HCT116 (cell line): ENCODE measurements at regions not wholly inside any gene's neighbourhood (a gene's known extent, or its start where the extent isn't known, plus 50 kb on each side); places are given as distances from the start of the nearest gene placed in this dataset.

Experiments
- ATAC-seq: fragments of 200-7000 bp; cut with Tn5 transposase; 2 replicates; pipeline ENCODE4 v1.9.1; 2020; ENCODE audit warnings: mild to moderate bottlenecking, moderate library complexity
- BruUV-seq: library from RNA; stranded (reverse); fragments of 400-500 nt; replicated peaks from 2 replicates; lab custom pipeline; 2021; lab: Mats Ljungman, UMichigan
- CTCF ChIA-PET: fragments of 300-600 bp; sonication (Branson Sonifier 250); formaldehyde crosslinking; loops from one replicate; lab custom pipeline; 2021; ENCODE audit warnings: antibody characterized with exemption; lab: Charles Lee
- POLR2A ChIA-PET: fragments of 300-600, 350-600 bp; sonication (Branson Sonifier 250); formaldehyde crosslinking; loops from one replicate; lab custom pipeline; 2021; ENCODE audit warnings: antibody characterized with exemption; lab: Charles Lee
- RAD21 ChIA-PET, 2 experiments: fragments of 300-600 bp; sonication (Branson Sonifier 250); formaldehyde crosslinking; loops; one replicate each; lab custom pipeline; 2023; ENCODE audit warnings: low total read pairs in 2 of 2; ENCODE audit not compliant: uncharacterized antibody in 2 of 2, unreplicated experiment in 2 of 2, low non-redundant PET in 1 of 2; lab: Charles Lee
- DNase-seq: peaks from one replicate; pipeline ENCODE4 v3.0.0-alpha.2; 2010; ENCODE audit warnings: low read depth, low spot score
- H2AFZ ChIP-seq: fragments of 200-600 bp; shearing (Covaris generic), sonication (generic); 2 replicates; pipeline ENCODE4 v1.6.1; 2017; ENCODE audit warnings: low read depth, mixed run types, mixed read lengths, antibody characterized with exemption, low read length; ENCODE audit not compliant: poor library complexity, severe bottlenecking
- H3K27ac ChIP-seq: 2 replicates; pipeline ENCODE4 v1.5.1; 2012; ENCODE audit warnings: low read depth, low read length
- H3K27me3 ChIP-seq: fragments of 200-600 bp; sonication (generic); 2 replicates; pipeline ENCODE4 v1.6.1; 2016; ENCODE audit warnings: mixed run types, low read length, mixed read lengths; ENCODE audit not compliant: insufficient read depth
- H3K36me3 ChIP-seq, 2 experiments: fragments of 200-500 bp in 1 of 2; fragments of 200-600 bp in 1 of 2; sonication (Bioruptor generic) in 1 of 2; sonication (generic) in 1 of 2; 2 replicates each; pipeline versions ENCODE4 v1.5.1 to v1.6.1; 2014 to 2016; ENCODE audit warnings: low read length in 2 of 2, inconsistent platforms in 1 of 2, mixed read lengths in 1 of 2, mixed run types in 1 of 2; ENCODE audit not compliant: insufficient read depth in 2 of 2, control insufficient read depth in 1 of 2
- H3K4me1 ChIP-seq, 2 experiments: fragments of 200-600 bp in 1 of 2; sonication (generic) in 1 of 2; 2 replicates each; pipeline versions ENCODE4 v1.5.1 to v1.6.1; 2012 to 2017; ENCODE audit warnings: low read length in 2 of 2, inconsistent platforms in 1 of 2, mild to moderate bottlenecking in 1 of 2, mixed read lengths in 1 of 2, mixed run types in 1 of 2, moderate library complexity in 1 of 2; ENCODE audit not compliant: insufficient read depth in 2 of 2, control insufficient read depth in 1 of 2
- H3K4me2 ChIP-seq: fragments of 200-600 bp; sonication (generic); 2 replicates; pipeline ENCODE4 v1.6.1; 2017; ENCODE audit warnings: mixed run types, low read length, mixed read lengths
- H3K4me3 ChIP-seq, 2 experiments: fragments of 200-600 bp in 1 of 2; sonication (generic) in 1 of 2; replicated peaks in 1 of 2; 2 replicates each; pipeline ENCODE4 v1.5.1; 2011 to 2016; ENCODE audit warnings: low read length in 2 of 2, control low read depth in 1 of 2, low read depth in 1 of 2, mild to moderate bottlenecking in 1 of 2, mixed read lengths in 1 of 2, mixed run types in 1 of 2
- H3K79me2 ChIP-seq: fragments of 200-600 bp; sonication (generic); 2 replicates; pipeline ENCODE4 v1.6.1; 2017; ENCODE audit warnings: mild to moderate bottlenecking, mixed run types, low read length, moderate library complexity, mixed read lengths; ENCODE audit not compliant: insufficient read depth
- H3K9ac ChIP-seq: fragments of 200-600 bp; sonication (generic); 2 replicates; pipeline ENCODE4 v1.6.1; 2016; ENCODE audit warnings: low read length, mixed read lengths
- H3K9me2 ChIP-seq: fragments of 200-600 bp; sonication (generic), shearing (Covaris generic); 2 replicates; pipeline ENCODE4 v1.6.1; 2017; ENCODE audit warnings: mixed run types, mild to moderate bottlenecking, moderate library complexity; ENCODE audit not compliant: insufficient read depth
- H3K9me3 ChIP-seq, 2 experiments: fragments of 200-500 bp in 1 of 2; fragments of 200-600 bp in 1 of 2; sonication (Bioruptor generic) in 1 of 2; sonication (generic) in 1 of 2; 2 replicates each; pipeline ENCODE4 v1.6.1; 2014 to 2017; ENCODE audit warnings: low read length in 2 of 2, mixed read lengths in 2 of 2, inconsistent platforms in 1 of 2, low read depth in 1 of 2, mild to moderate bottlenecking in 1 of 2, mixed run types in 1 of 2, moderate library complexity in 1 of 2; ENCODE audit not compliant: control insufficient read depth in 1 of 2, insufficient read depth in 1 of 2
- H4K20me1 ChIP-seq: fragments of 200-600 bp; sonication (generic), shearing (Covaris generic); 2 replicates; pipeline ENCODE4 v1.6.1; 2017; ENCODE audit warnings: mixed run types, mild to moderate bottlenecking, moderate library complexity; ENCODE audit not compliant: insufficient read depth
- CEBPB ChIP-seq: IDR thresholded peaks from 2 replicates; pipeline ENCODE4 v1.6.1; 2012; ENCODE audit warnings: low read depth
- CTCF ChIP-seq, 3 experiments: fragments of 200-600 bp in 1 of 3; sonication (generic) in 1 of 3; IDR thresholded peaks in 2 of 3; conservative IDR thresholded peaks in 1 of 3; 2 replicates each; pipeline ENCODE4 v1.5.1; 2012 to 2017; ENCODE audit warnings: low read depth in 2 of 3, low read length in 2 of 3, antibody characterized with exemption in 1 of 3, borderline replicate concordance in 1 of 3, control low read depth in 1 of 3, mild to moderate bottlenecking in 1 of 3, mixed read lengths in 1 of 3, mixed run types in 1 of 3, moderate library complexity in 1 of 3; ENCODE audit not compliant: insufficient read depth in 1 of 3
- EGR1 ChIP-seq: IDR thresholded peaks from 2 replicates; pipeline ENCODE4 v1.6.1; 2012; ENCODE audit warnings: low read depth
- ELF1 ChIP-seq: IDR thresholded peaks from 2 replicates; pipeline ENCODE4 v1.6.1; 2012; ENCODE audit warnings: low read depth, borderline replicate concordance
- EZH2phosphoT487 ChIP-seq: fragments of 200-600 bp; IDR thresholded peaks from 2 replicates; pipeline ENCODE4 v1.6.1; 2018; ENCODE audit warnings: antibody characterized with exemption, borderline replicate concordance
- JUND ChIP-seq: IDR thresholded peaks from 2 replicates; pipeline ENCODE4 v1.6.1; 2012
- POLR2A ChIP-seq: IDR thresholded peaks from 2 replicates; pipeline ENCODE4 v1.7.0; 2011; ENCODE audit warnings: borderline replicate concordance; ENCODE audit not compliant: insufficient read depth, insufficient read length; ENCODE audit errors: extremely low read depth
- POLR2AphosphoS5 ChIP-seq: IDR thresholded peaks from 2 replicates; pipeline ENCODE4 v1.6.1; 2011; ENCODE audit warnings: mild to moderate bottlenecking, low read depth, low read length, moderate library complexity
- RAD21 ChIP-seq: IDR thresholded peaks from 2 replicates; pipeline ENCODE4 v1.6.1; 2012; ENCODE audit warnings: low read depth, mild to moderate bottlenecking
- REST ChIP-seq: IDR thresholded peaks from 2 replicates; pipeline ENCODE4 v1.6.1; 2012; ENCODE audit warnings: low read depth
- SIN3A ChIP-seq: IDR thresholded peaks from 2 replicates; pipeline ENCODE4 v1.6.1; 2012; ENCODE audit warnings: low read depth
- SRF ChIP-seq: IDR thresholded peaks from 2 replicates; pipeline ENCODE4 v1.6.1; 2012; ENCODE audit warnings: low read depth
- YY1 ChIP-seq: IDR thresholded peaks from 2 replicates; pipeline ENCODE4 v1.6.1; 2011; ENCODE audit warnings: low read length, low read depth, moderate library complexity, mild to moderate bottlenecking; ENCODE audit not compliant: insufficient replicate concordance; ENCODE audit errors: extremely low read depth
- ZBTB33 ChIP-seq: IDR thresholded peaks from 2 replicates; pipeline ENCODE4 v1.6.1; 2011; ENCODE audit warnings: mild to moderate bottlenecking, low read length, moderate library complexity; ENCODE audit not compliant: insufficient replicate concordance; ENCODE audit errors: extremely low read depth
- ZFX ChIP-seq: fragments of 450-650 bp; IDR thresholded peaks from 2 replicates; pipeline ENCODE4 v1.6.1; 2017
- intact Hi-C: fragments of 100-400 bp; cut with micrococcal nuclease; formaldehyde crosslinking; loops from 2 replicates; pipeline ENCODE4 v1.10.0; 2022

GRCh38 chr12:83214185-83214584 is 527.5 kb downstream of the TMTC2 start (continued):
- TF ChIP-seq JUND, result no peak
- no peak for TF ChIP-seq SRF
- TF ChIP-seq EGR1, result no peak
- TF ChIP-seq ELF1, result no peak
- TF ChIP-seq ZFX, result no peak
- TF ChIP-seq YY1, result no peak

- Histone ChIP-seq H2AFZ (no peak overlapping the region), H3K27me3 (no peaks in the 10 kb centered on the region), H3K79me2 (no peaks in the 10 kb centered on the region), H3K4me3 (no peak overlapping the region), H3K9me3 (no peaks in the 10 kb centered on the region), H3K36me3 (no peaks in the 10 kb centered on the region), H4K20me1 (no peaks in the 10 kb centered on the region), H3K27ac (no peak overlapping the region), H3K4me1 (no peaks in the 10 kb centered on the region), H3K4me2 (no peak overlapping the region), H3K9me2 (no peaks in the 10 kb centered on the region), H3K9ac (no peak overlapping the region)
- BruUV-seq, result no TSS peak
- RAD21 ChIA-PET, result no interaction called here
- no peak for ATAC-seq
- POLR2A ChIA-PET, result no interaction called here
- intact Hi-C loops, result no loop called here
- DNase-seq, result no peak
- CTCF ChIA-PET, result no interaction called here
- TF ChIP-seq POLR2A, result no peak
- no peak for TF ChIP-seq ELF1
- TF ChIP-seq RAD21, result no peak
- no peak for TF ChIP-seq CTCF (IDR thresholded peaks at IDR 0.05 in 2 of 3, conservative IDR thresholded peaks at IDR 0.05 in 1 of 3; ENCODE audit: borderline replicate concordance in 1 of 3, insufficient read depth in 1 of 3, low read depth in 2 of 3, low read length in 2 of 3)
- no peak for TF ChIP-seq POLR2AphosphoS5
- no peak for TF ChIP-seq YY1
- no peak for TF ChIP-seq CEBPB
- TF ChIP-seq EZH2phosphoT487, result no peak
- no peak for TF ChIP-seq ZFX
- no peak for TF ChIP-seq SIN3A
- TF ChIP-seq REST, result no peak
- no peak for TF ChIP-seq ZBTB33
- no peak for TF ChIP-seq SRF
Observed at GRCh38 chr12:83210933-83211332, 524.2 kb downstream of the TMTC2 start.
